Thyroid gland (tissue), 4 donors: ENCODE measurements at regions not wholly inside any gene's neighbourhood (a gene's known extent, or its start where the extent isn't known, plus 50 kb on each side); places are given as distances from the start of the nearest gene placed in this dataset.

Experiments
- DNase-seq, 2 donors: peaks; one replicate each; pipeline ENCODE4 v3.0.0-alpha.2; 2019
- H3K27ac ChIP-seq, 3 donors: fragments of 200-600 bp; sonication (generic); 1 replicate in 2 of 3; 2 replicates in 1 of 3; pipeline ENCODE4 v1.5.1; 2016 to 2019; ENCODE audit warnings: mild to moderate bottlenecking in 1 of 3, moderate library complexity in 1 of 3
- H3K27me3 ChIP-seq: fragments of 200-600 bp; sonication (generic); one replicate; pipeline ENCODE4 v1.5.1; 2019
- H3K36me3 ChIP-seq, 2 donors: fragments of 200-600 bp; sonication (generic); one replicate each; pipeline ENCODE4 v1.5.1; 2016 to 2019
- H3K4me1 ChIP-seq, 2 donors: fragments of 200-600 bp; sonication (generic); one replicate each; pipeline ENCODE4 v1.5.1; 2017 to 2019
- H3K4me3 ChIP-seq, 3 donors: fragments of 200-600 bp; sonication (generic); replicated peaks in 1 of 3; 1 replicate in 2 of 3; 2 replicates in 1 of 3; pipeline ENCODE4 v1.5.1; 2016; ENCODE audit warnings: mild to moderate bottlenecking in 1 of 3
- H3K9me3 ChIP-seq: fragments of 200-600 bp; sonication (generic); one replicate; pipeline ENCODE4 v1.5.1; 2017
- CTCF ChIP-seq, 6 experiments: fragments of 200-600 bp in 3 of 6; fragments of 450-650 bp in 3 of 6; sonication (generic) in 3 of 6; IDR thresholded peaks; one replicate each; pipeline ENCODE4 v1.5.1; 2016 to 2019; ENCODE audit warnings: antibody characterized with exemption in 6 of 6, mild to moderate bottlenecking in 2 of 6, inconsistent platforms in 1 of 6, moderate library complexity in 1 of 6
- POLR2A ChIP-seq, 2 donors: fragments of 450-650 bp; IDR thresholded peaks; one replicate each; pipeline ENCODE4 v1.6.1; 2017; ENCODE audit warnings: antibody characterized with exemption in 2 of 2, mild to moderate bottlenecking in 2 of 2, moderate library complexity in 1 of 2
- WGBS, 2 donors: methylation state at CpG; one replicate each; pipeline ENCODE4 v1.1.5; 2017; 5-methylcytosine and 5-hydroxymethylcytosine counted together
- intact Hi-C: fragments of 100-400 bp; cut with DNase I; formaldehyde crosslinking; loops from one replicate; pipeline ENCODE4 v1.15.1; 2023

GRCh38 chr6:170153436-170154319 lies 137.2 kb downstream of the DLL1 start:
- Histone ChIP-seq H3K4me1 (peaks cover 16 to 20% of the 10 kb centered on the region in 2 donors), H3K36me3 (no peaks in the 10 kb centered on the region), H3K4me3 (no peak overlapping the region), H3K27ac (peak overlapping the region in 1 of 3 donors; percentile 83), H3K27me3 (no peaks in the 10 kb centered on the region), H3K9me3 (no peaks in the 10 kb centered on the region)
- no peak for DNase-seq
- intact Hi-C loops = loop anchor here (10.0 kb wide), 1 partner anchor 169 kb away; no protein-coding TSS in a partner anchor
- 82 to 83% methylated on average over 26 to 28 of the region's 29 CpGs for WGBS, 2 donors
- TF ChIP-seq POLR2A (IDR thresholded peaks at IDR 0.05) (no peak), CTCF (IDR thresholded peaks at IDR 0.05) (no peak)

- peak; percentile 93 to 94 for DNase-seq
- no peaks in the 10 kb centered on the region for H3K27me3 ChIP-seq
- no peak for TF ChIP-seq POLR2A (IDR thresholded peaks at IDR 0.05)
- TF ChIP-seq CTCF (IDR thresholded peaks at IDR 0.05) = no peak
- no peaks in the 10 kb centered on the region for H3K36me3 ChIP-seq
- intact Hi-C loops = loop anchor here (10.0 kb wide), 1 partner anchor 168 kb away; no protein-coding TSS in a partner anchor
- no peaks in the 10 kb centered on the region for H3K9me3 ChIP-seq
- 14% methylated on average over 8 of the region's 13 CpGs; no CpG with 5 or more reads in 1 of the 2 donors for WGBS, 2 donors
- peaks cover 16 to 20% of the 10 kb centered on the region in 2 donors for H3K4me1 ChIP-seq
- H3K4me3 ChIP-seq = no peak overlapping the region
- H3K27ac ChIP-seq = peak overlapping the region; percentile 44 to 83 (median 60)
These were observed 137.9 kb downstream of the DLL1 start for GRCh38 chr6:170152989-170153388.

GRCh38 chr6:170152124-170152926 lies 138.6 kb downstream of the DLL1 start:
- Histone ChIP-seq H3K9me3 (no peaks in the 10 kb centered on the region), H3K27me3 (no peaks in the 10 kb centered on the region), H3K27ac (peak overlapping the region; percentile 44 to 83 (median 60)), H3K36me3 (no peaks in the 10 kb centered on the region), H3K4me3 (no peak overlapping the region), H3K4me1 (peaks cover 16 to 20% of the 10 kb centered on the region in 2 donors)
- TF ChIP-seq CTCF (IDR thresholded peaks at IDR 0.05) (no peak), POLR2A (IDR thresholded peaks at IDR 0.05) (no peak)
- intact Hi-C loops = loop anchor here (10.0 kb wide), 1 partner anchor 168 kb away; no protein-coding TSS in a partner anchor
- WGBS, 2 donors = 45 to 55% methylated on average over 20 to 24 of the region's 35 CpGs
- peak; percentile 77 to 78 for DNase-seq

GRCh38 chr6:170151804-170152123 lies 139.1 kb downstream of the DLL1 start:
- TF ChIP-seq POLR2A (IDR thresholded peaks at IDR 0.05) (no peak), CTCF (IDR thresholded peaks at IDR 0.05) (no peak)
- H3K27ac ChIP-seq = peak overlapping the region in 2 of 3 donors; percentile 60 to 83
- H3K4me3 ChIP-seq = no peak overlapping the region
- peaks cover 16 to 20% of the 10 kb centered on the region in 2 donors for H3K4me1 ChIP-seq
- intact Hi-C loops = loop anchor here (10.0 kb wide), 1 partner anchor 167 kb away; no protein-coding TSS in a partner anchor
- DNase-seq = no peak
- no peaks in the 10 kb centered on the region for H3K9me3 ChIP-seq
- H3K27me3 ChIP-seq = no peaks in the 10 kb centered on the region
- no peaks in the 10 kb centered on the region for H3K36me3 ChIP-seq
- 64 to 70% methylated on average over 12 of the region's 12 CpGs for WGBS, 2 donors
